ENCODE measurements at regions not wholly inside any gene's neighbourhood (a gene's known extent, or its start where the extent isn't known, plus 50 kb on each side); places are given as distances from the start of the nearest gene placed in this dataset.

- H3K79me2 ChIP-seq (ENCODE audit: control insufficient read depth, insufficient read depth, low read length), result no peaks in the 10 kb centered on the region
- no peak overlapping the region for H2AFZ ChIP-seq (ENCODE audit: low read depth, low read length)
- H3K9ac ChIP-seq (replicated peaks; ENCODE audit: extremely low read depth, insufficient read depth, low read length), result no peak overlapping the region
- dilution Hi-C loops (cut with MboI; ENCODE audit: extremely low pct_ligation_motif_present, low sequenced_read_pairs) (no loop called here), intact Hi-C loops (cut with micrococcal nuclease) (no loop called here)
- ChIA-PET CTCF (interaction anchor here (1.0 kb wide), 1 partner anchor 14 kb away, joined by 4 read pairs; no protein-coding TSS in a partner anchor), POLR2A (no interaction called here)
- TF ChIP-seq GATA2 (IDR thresholded peaks at IDR 0.05; ENCODE audit: insufficient read depth, insufficient read length, low read depth, low read length) (no peak), FOS (IDR thresholded peaks at IDR 0.05; ENCODE audit: borderline replicate concordance, insufficient read depth, low read length) (no peak)
- H3K9me1 ChIP-seq (replicated peaks; ENCODE audit: control insufficient read depth, extremely low read depth, insufficient read depth, low read length), result no peaks in the 10 kb centered on the region
- BruUV-seq (replicated peaks), result no TSS peak
- peaks cover 2% of the 10 kb centered on the region for H3K4me1 ChIP-seq (ENCODE audit: control insufficient read depth, extremely low read depth, insufficient read depth, low read length)
- H3K36me3 ChIP-seq (ENCODE audit: control insufficient read depth in 2 of 2, extremely low read depth in 1 of 2, insufficient read depth in 2 of 2, low read length in 2 of 2), result no peaks in the 10 kb centered on the region
- no peaks in the 10 kb centered on the region for H3K27me3 ChIP-seq (ENCODE audit: control insufficient read depth in 2 of 2, insufficient read depth in 2 of 2, low read length in 2 of 2)
- DNase-seq (ENCODE audit: low read depth, low spot score) (no peak), FAIRE-seq (no peak)
- H4K20me1 ChIP-seq (replicated peaks; ENCODE audit: control insufficient read depth, extremely low read depth, insufficient read depth, low read length), result no peaks in the 10 kb centered on the region
- no peak overlapping the region for H3K4me2 ChIP-seq (ENCODE audit: insufficient read depth, low read length)
- H3K9me3 ChIP-seq (replicated peaks; ENCODE audit: control insufficient read depth, insufficient read depth, low read length), result no peaks in the 10 kb centered on the region
- H3K4me3 ChIP-seq (replicated peaks in 1 of 3; ENCODE audit: insufficient read depth in 1 of 3, low read depth in 1 of 3, low read length in 3 of 3), result no peak overlapping the region
- no peak overlapping the region for H3K27ac ChIP-seq (ENCODE audit: insufficient read depth, low read depth, low read length)
Measured at GRCh38 chr6:166714581-166714980, 87.5 kb upstream of the RPS6KA2 start.

GRCh38 chr6:166714187-166714510 is 87.1 kb upstream of the RPS6KA2 start:
- ChIA-PET CTCF (no interaction called here), POLR2A (no interaction called here)
- no peak for TF ChIP-seq JUN (IDR thresholded peaks at IDR 0.05; ENCODE audit: borderline replicate concordance, insufficient read depth, insufficient read length, low read depth)
- TF ChIP-seq FOS (IDR thresholded peaks at IDR 0.05; ENCODE audit: borderline replicate concordance, insufficient read depth, low read length), result no peak
- TF ChIP-seq EZH2 (IDR thresholded peaks at IDR 0.05; ENCODE audit: borderline replicate concordance, low read depth, low read length, severe bottlenecking), result no peak
- TF ChIP-seq POLR2A (IDR thresholded peaks at IDR 0.05; ENCODE audit: low read depth, low read length), result no peak
- no peak for TF ChIP-seq MAX (IDR thresholded peaks at IDR 0.05; ENCODE audit: insufficient read depth, insufficient read length)
- no peak for TF ChIP-seq MYC (IDR thresholded peaks at IDR 0.05; ENCODE audit: low read depth, low read length)
- no peak for TF ChIP-seq POLR2AphosphoS5 (IDR thresholded peaks at IDR 0.05; ENCODE audit: insufficient read depth, low read depth, low read length)
- no peak for TF ChIP-seq CTCF (IDR thresholded peaks at IDR 0.05; ENCODE audit: extremely low read depth in 1 of 2, insufficient read depth in 1 of 2, low read depth in 1 of 2, low read length in 2 of 2)
- no peak for TF ChIP-seq GATA2 (IDR thresholded peaks at IDR 0.05; ENCODE audit: insufficient read depth, insufficient read length, low read depth, low read length)

More at GRCh38 chr6:166714187-166714510, 87.1 kb upstream of the RPS6KA2 start:
- intact Hi-C loops (cut with micrococcal nuclease), result no loop called here
- H4K20me1 ChIP-seq (replicated peaks; ENCODE audit: control insufficient read depth, extremely low read depth, insufficient read depth, low read length), result no peaks in the 10 kb centered on the region
- no peak overlapping the region for H3K4me2 ChIP-seq (ENCODE audit: insufficient read depth, low read length)
- no peaks in the 10 kb centered on the region for H3K79me2 ChIP-seq (ENCODE audit: control insufficient read depth, insufficient read depth, low read length)
- H3K9ac ChIP-seq (replicated peaks; ENCODE audit: extremely low read depth, insufficient read depth, low read length), result no peak overlapping the region
- H2AFZ ChIP-seq (ENCODE audit: low read depth, low read length), result no peak overlapping the region
- dilution Hi-C loops (cut with MboI; ENCODE audit: extremely low pct_ligation_motif_present, low sequenced_read_pairs), result no loop called here
- DNase-seq (ENCODE audit: low read depth, low spot score) (no peak), FAIRE-seq (no peak)
- no peak overlapping the region for H3K27ac ChIP-seq (ENCODE audit: insufficient read depth, low read depth, low read length)
- H3K9me1 ChIP-seq (replicated peaks; ENCODE audit: control insufficient read depth, extremely low read depth, insufficient read depth, low read length), result no peaks in the 10 kb centered on the region
- BruUV-seq (replicated peaks), result no TSS peak
- no peak overlapping the region for H3K4me3 ChIP-seq (replicated peaks in 1 of 3; ENCODE audit: insufficient read depth in 1 of 3, low read depth in 1 of 3, low read length in 3 of 3)
- H3K9me3 ChIP-seq (replicated peaks; ENCODE audit: control insufficient read depth, insufficient read depth, low read length), result no peaks in the 10 kb centered on the region
- no peaks in the 10 kb centered on the region for H3K27me3 ChIP-seq (ENCODE audit: control insufficient read depth in 2 of 2, insufficient read depth in 2 of 2, low read length in 2 of 2)
- H3K4me1 ChIP-seq (ENCODE audit: control insufficient read depth, extremely low read depth, insufficient read depth, low read length), result peaks cover 2% of the 10 kb centered on the region
- no peaks in the 10 kb centered on the region for H3K36me3 ChIP-seq (ENCODE audit: control insufficient read depth in 2 of 2, extremely low read depth in 1 of 2, insufficient read depth in 2 of 2, low read length in 2 of 2)

All from endothelial cell of umbilical vein (primary cell).